OCI-LY7 (cell line): ENCODE measurements at regions not wholly inside any gene's neighbourhood (a gene's known extent, or its start where the extent isn't known, plus 50 kb on each side); places are given as distances from the start of the nearest gene placed in this dataset.

Source experiments
- EZH2phosphoT487 ChIP-seq: fragments of 200-600 bp; sonication (generic); IDR thresholded peaks from 2 replicates; pipeline ENCODE4 v1.6.1; 2018; ENCODE audit warnings: low read depth, borderline replicate concordance, mild to moderate bottlenecking, mixed run types, antibody characterized with exemption, low read length, moderate library complexity, mixed read lengths
- TF ChIP-seq, protein P1 (sequence below): fragments of 200-600 bp; sonication (generic); conservative IDR thresholded peaks from 2 replicates; pipeline ENCODE4 v1.5.1; 2014; ENCODE audit warnings: mild to moderate bottlenecking, antibody characterized with exemption, low read length, moderate library complexity, mixed read lengths

DNA sequence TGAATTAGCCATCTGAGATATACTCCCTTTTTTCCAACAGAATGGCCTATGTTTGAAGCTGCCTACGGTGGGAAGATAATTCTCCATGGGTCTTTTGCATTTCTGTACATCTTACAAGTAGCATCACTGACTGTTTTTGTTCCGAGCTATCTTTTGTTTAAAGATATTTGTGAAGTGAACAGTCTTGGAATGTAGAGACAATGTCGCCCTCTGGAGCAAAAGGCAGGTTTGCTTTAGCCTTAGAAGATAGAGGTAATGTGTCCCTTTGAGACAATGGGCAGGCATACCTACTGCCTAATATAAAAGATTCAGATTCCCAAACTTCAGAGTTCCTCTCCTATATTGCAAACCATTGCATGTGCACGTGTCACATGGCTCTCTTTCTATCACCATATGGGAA, 347.8 kb upstream of the CNR1 start:
- TF ChIP-seq, protein P1, sequence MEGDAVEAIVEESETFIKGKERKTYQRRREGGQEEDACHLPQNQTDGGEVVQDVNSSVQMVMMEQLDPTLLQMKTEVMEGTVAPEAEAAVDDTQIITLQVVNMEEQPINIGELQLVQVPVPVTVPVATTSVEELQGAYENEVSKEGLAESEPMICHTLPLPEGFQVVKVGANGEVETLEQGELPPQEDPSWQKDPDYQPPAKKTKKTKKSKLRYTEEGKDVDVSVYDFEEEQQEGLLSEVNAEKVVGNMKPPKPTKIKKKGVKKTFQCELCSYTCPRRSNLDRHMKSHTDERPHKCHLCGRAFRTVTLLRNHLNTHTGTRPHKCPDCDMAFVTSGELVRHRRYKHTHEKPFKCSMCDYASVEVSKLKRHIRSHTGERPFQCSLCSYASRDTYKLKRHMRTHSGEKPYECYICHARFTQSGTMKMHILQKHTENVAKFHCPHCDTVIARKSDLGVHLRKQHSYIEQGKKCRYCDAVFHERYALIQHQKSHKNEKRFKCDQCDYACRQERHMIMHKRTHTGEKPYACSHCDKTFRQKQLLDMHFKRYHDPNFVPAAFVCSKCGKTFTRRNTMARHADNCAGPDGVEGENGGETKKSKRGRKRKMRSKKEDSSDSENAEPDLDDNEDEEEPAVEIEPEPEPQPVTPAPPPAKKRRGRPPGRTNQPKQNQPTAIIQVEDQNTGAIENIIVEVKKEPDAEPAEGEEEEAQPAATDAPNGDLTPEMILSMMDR = peak; percentile 63; the same call in 1 of the 2 replicates
- TF ChIP-seq EZH2phosphoT487 = no peak
